H1 (cell line): ENCODE measurements at regions not wholly inside any gene's neighbourhood (a gene's known extent, or its start where the extent isn't known, plus 50 kb on each side); places are given as distances from the start of the nearest gene placed in this dataset.

Source experiments
- CEBPB ChIP-seq: IDR thresholded peaks from 2 replicates; pipeline ENCODE4 v1.6.1; 2012; ENCODE audit warnings: low read depth, low read length
- CTCF ChIP-seq, 3 experiments: IDR thresholded peaks; 1 replicate in 2 of 3; 2 replicates in 1 of 3; pipeline versions ENCODE4 v1.5.1 to v1.6.1; 2011; ENCODE audit warnings: low read length in 3 of 3, mild to moderate bottlenecking in 3 of 3, inconsistent platforms in 2 of 3, low read depth in 1 of 3, moderate library complexity in 1 of 3; ENCODE audit not compliant: insufficient read depth in 1 of 3; ENCODE audit errors: control extremely low read depth in 1 of 3
- EGR1 ChIP-seq: IDR thresholded peaks from 2 replicates; pipeline ENCODE4 v1.6.1; 2011; ENCODE audit warnings: low read depth, low read length, borderline replicate concordance
- MAX ChIP-seq: IDR thresholded peaks from 2 replicates; pipeline ENCODE4 v1.6.1; 2012; ENCODE audit warnings: inconsistent platforms
- POLR2AphosphoS5 ChIP-seq: IDR thresholded peaks from 2 replicates; pipeline ENCODE4 v1.6.1; 2011; ENCODE audit warnings: low read depth, low read length
- SP1 ChIP-seq: IDR thresholded peaks from 2 replicates; pipeline ENCODE4 v1.6.1; 2011; ENCODE audit warnings: low read depth, low read length

- TF ChIP-seq SP1 = no peak
- TF ChIP-seq EGR1 = no peak
- peak in 2 of 3 experiments; percentile 49 to 55; a peak in 3 of 4 replicates for TF ChIP-seq CTCF (IDR thresholded peaks at IDR 0.05; ENCODE audit: control extremely low read depth in 1 of 3, insufficient read depth in 1 of 3, low read depth in 1 of 3, low read length in 3 of 3)
- TF ChIP-seq POLR2AphosphoS5 = no peak
- no peak for TF ChIP-seq CEBPB
- TF ChIP-seq MAX = no peak
Measured at GRCh38 chr3:163056874-163057497, 1560.4 kb downstream of the OTOL1 start.
